GM12875 (cell line): ENCODE measurements at regions not wholly inside any gene's neighbourhood (a gene's known extent, or its start where the extent isn't known, plus 50 kb on each side); places are given as distances from the start of the nearest gene placed in this dataset.

Source experiments
- H3K4me3 ChIP-seq: one replicate; pipeline ENCODE4 v1.5.1; 2011; ENCODE audit warnings: low read depth, low read length, control low read depth
- CTCF ChIP-seq: IDR thresholded peaks from 2 replicates; pipeline ENCODE4 v1.5.1; 2011; ENCODE audit warnings: low read depth, mild to moderate bottlenecking, control low read depth, inconsistent platforms, low read length, moderate library complexity, borderline replicate concordance; ENCODE audit not compliant: insufficient read depth

- H3K4me3 ChIP-seq = no peak overlapping the region
- no peak for TF ChIP-seq CTCF
Observed at GRCh38 chr21:35871906-35872305, 188.4 kb downstream of the SETD4 start.

GRCh38 chr21:35868869-35869223 is 191.5 kb downstream of the SETD4 start:
- TF ChIP-seq CTCF = no peak
- H3K4me3 ChIP-seq = no peak overlapping the region

GRCh38 chr21:35868005-35868868 is 192.1 kb downstream of the SETD4 start:
- H3K4me3 ChIP-seq = no peak overlapping the region
- no peak for TF ChIP-seq CTCF

- TF ChIP-seq CTCF = no peak
Observed at GRCh38 chr21:35864039-35864438, 196.3 kb downstream of the SETD4 start.

GRCh38 chr21:35862969-35863368 is 197.4 kb downstream of the SETD4 start:
- H3K4me3 ChIP-seq = no peak overlapping the region
- TF ChIP-seq CTCF = no peak

More at GRCh38 chr21:35864039-35864438, 196.3 kb downstream of the SETD4 start:
- no peak overlapping the region for H3K4me3 ChIP-seq

- no peak for TF ChIP-seq CTCF
- no peak overlapping the region for H3K4me3 ChIP-seq
Observed at GRCh38 chr21:35861661-35862060, 198.7 kb downstream of the SETD4 start.

- no peak overlapping the region for H3K4me3 ChIP-seq
- no peak for TF ChIP-seq CTCF
Observed at GRCh38 chr21:35860189-35860869, 200.0 kb downstream of the SETD4 start.
